SU-DHL-6 (cell line): ENCODE measurements at regions not wholly inside any gene's neighbourhood (a gene's known extent, or its start where the extent isn't known, plus 50 kb on each side); places are given as distances from the start of the nearest gene placed in this dataset.

Source experiments
- H2AFZ ChIP-seq: fragments of 200-600 bp; sonication (generic); 2 replicates; pipeline ENCODE4 v1.6.1; 2014; ENCODE audit warnings: low read depth, mild to moderate bottlenecking, moderate library complexity, mixed read lengths, antibody characterized with exemption, low read length; ENCODE audit not compliant: severe bottlenecking
- H3F3A ChIP-seq: fragments of 200-600 bp; shearing (Covaris generic); 2 replicates; pipeline ENCODE4 v1.6.0; 2016; ENCODE audit warnings: antibody characterized with exemption, mild to moderate bottlenecking; ENCODE audit not compliant: insufficient read depth
- H3K27ac ChIP-seq: fragments of 200-600 bp; sonication (generic); 2 replicates; pipeline ENCODE4 v1.5.1; 2016; ENCODE audit warnings: low read depth, mild to moderate bottlenecking, low read length, moderate library complexity, mixed read lengths
- H3K27me3 ChIP-seq: fragments of 200-600 bp; sonication (generic), shearing (Covaris generic); 2 replicates; pipeline ENCODE4 v1.6.0; 2014; ENCODE audit warnings: mild to moderate bottlenecking, low read length
- H3K36me3 ChIP-seq: fragments of 200-600 bp; sonication (generic); 2 replicates; pipeline ENCODE4 v1.6.1; 2014; ENCODE audit warnings: mild to moderate bottlenecking, low read length, mixed read lengths
- H3K4me2 ChIP-seq: fragments of 300-600, 200-600 bp; shearing (Covaris generic), sonication (generic); 2 replicates; pipeline ENCODE4 v1.6.0; 2014; ENCODE audit warnings: low read length, low read depth, mild to moderate bottlenecking; ENCODE audit not compliant: poor library complexity, severe bottlenecking
- H3K4me3 ChIP-seq: fragments of 200-600 bp; sonication (generic); 2 replicates; pipeline ENCODE4 v1.5.1; 2014; ENCODE audit warnings: antibody characterized with exemption, low read length, mild to moderate bottlenecking, mixed read lengths; ENCODE audit not compliant: insufficient read depth, poor library complexity, severe bottlenecking
- H3K79me2 ChIP-seq: fragments of 200-600 bp; sonication (generic); 2 replicates; pipeline ENCODE4 v1.6.1; 2014; ENCODE audit warnings: mild to moderate bottlenecking, low read length, moderate library complexity; ENCODE audit not compliant: insufficient read depth
- H3K9ac ChIP-seq: fragments of 200-600 bp; sonication (generic); 2 replicates; pipeline ENCODE4 v1.7.0; 2014; ENCODE audit warnings: mild to moderate bottlenecking, low read length
- H3K9me2 ChIP-seq: fragments of 200-600 bp; sonication (generic); replicated peaks from 2 replicates; pipeline ENCODE4 v1.6.1; 2014; ENCODE audit warnings: low read length; ENCODE audit not compliant: insufficient read depth
- H3K9me3 ChIP-seq: fragments of 200-600 bp; sonication (generic); 2 replicates; pipeline ENCODE4 v1.6.1; 2014; ENCODE audit warnings: low read length, mixed read lengths; ENCODE audit not compliant: insufficient read depth
- H4K20me1 ChIP-seq: fragments of 200-600 bp; sonication (generic); 2 replicates; pipeline ENCODE4 v1.6.1; 2014; ENCODE audit warnings: low read depth, mild to moderate bottlenecking, antibody characterized with exemption, low read length, moderate library complexity, mixed read lengths
- CTCF ChIP-seq: fragments of 200-600 bp; sonication (generic); IDR thresholded peaks from one replicate; pipeline ENCODE4 v1.5.1; 2017; ENCODE audit warnings: antibody characterized with exemption, mild to moderate bottlenecking, low read length, moderate library complexity; ENCODE audit not compliant: insufficient read depth, poor library complexity, severe bottlenecking
- EZH2phosphoT487 ChIP-seq: fragments of 200-600 bp; sonication (generic), shearing (Covaris generic); conservative IDR thresholded peaks from 2 replicates; pipeline ENCODE4 v1.6.1; 2018; ENCODE audit warnings: mild to moderate bottlenecking, antibody characterized with exemption, low read length, moderate library complexity, mixed read lengths

GRCh38 chr6:25042536-25042935 is 106.8 kb upstream of the RIPOR2 start:
- no peak for TF ChIP-seq CTCF
- TF ChIP-seq EZH2phosphoT487: no peak
- Histone ChIP-seq H2AFZ (no peak overlapping the region), H3K79me2 (no peaks in the 10 kb centered on the region), H4K20me1 (no peaks in the 10 kb centered on the region), H3K4me2 (no peak overlapping the region), H3K27me3 (no peaks in the 10 kb centered on the region), H3K27ac (no peak overlapping the region), H3K9me2 (no peaks in the 10 kb centered on the region), H3K36me3 (no peaks in the 10 kb centered on the region), H3K4me3 (no peak overlapping the region), H3F3A (no peaks in the 10 kb centered on the region), H3K9me3 (no peaks in the 10 kb centered on the region), H3K9ac (no peak overlapping the region)

- Histone ChIP-seq H3K27ac (no peak overlapping the region), H3K36me3 (no peaks in the 10 kb centered on the region), H3K27me3 (no peaks in the 10 kb centered on the region), H3K9me2 (no peaks in the 10 kb centered on the region), H3F3A (no peaks in the 10 kb centered on the region), H3K4me2 (no peak overlapping the region), H2AFZ (no peak overlapping the region), H3K9ac (no peak overlapping the region), H3K79me2 (no peaks in the 10 kb centered on the region), H4K20me1 (no peaks in the 10 kb centered on the region), H3K9me3 (no peaks in the 10 kb centered on the region), H3K4me3 (no peak overlapping the region)
- TF ChIP-seq CTCF (no peak), EZH2phosphoT487 (no peak)
Measured at GRCh38 chr6:25042984-25043725, 107.4 kb upstream of the RIPOR2 start.

GRCh38 chr6:25043892-25044291 is 108.1 kb upstream of the RIPOR2 start:
- Histone ChIP-seq H3K27ac (no peak overlapping the region), H4K20me1 (no peaks in the 10 kb centered on the region), H3K9me2 (no peaks in the 10 kb centered on the region), H3K9ac (no peak overlapping the region), H3K4me3 (no peak overlapping the region), H3K79me2 (no peaks in the 10 kb centered on the region), H3K36me3 (no peaks in the 10 kb centered on the region), H3K4me2 (no peak overlapping the region), H2AFZ (no peak overlapping the region), H3K27me3 (no peaks in the 10 kb centered on the region), H3F3A (no peaks in the 10 kb centered on the region), H3K9me3 (no peaks in the 10 kb centered on the region)
- TF ChIP-seq EZH2phosphoT487 (no peak), CTCF (no peak)
